Vagina (tissue), 2 donors: ENCODE measurements at regions not wholly inside any gene's neighbourhood (a gene's known extent, or its start where the extent isn't known, plus 50 kb on each side); places are given as distances from the start of the nearest gene placed in this dataset.

Experiments used
- POLR2A ChIP-seq, 2 donors: fragments of 450-650 bp; IDR thresholded peaks; one replicate each; pipeline ENCODE4 v1.6.1; 2017; ENCODE audit warnings: antibody characterized with exemption in 2 of 2, mild to moderate bottlenecking in 2 of 2, moderate library complexity in 2 of 2
- POLR2AphosphoS5 ChIP-seq, 2 donors: sonication (generic); formaldehyde crosslinking; IDR thresholded peaks; one replicate each; pipeline ENCODE4 v1.9.0; 2017; ENCODE audit warnings: antibody characterized with exemption in 2 of 2, mild to moderate bottlenecking in 2 of 2, low read depth in 1 of 2; ENCODE audit not compliant: insufficient read depth in 1 of 2
- TF ChIP-seq, protein P1 (sequence below), 3 experiments: fragments of 450-650 bp in 2 of 3; fragments of 200-600 bp in 1 of 3; sonication (generic) in 1 of 3; IDR thresholded peaks; one replicate each; pipeline ENCODE4 v1.5.1; 2017 to 2019; ENCODE audit warnings: antibody characterized with exemption in 3 of 3, mild to moderate bottlenecking in 2 of 3, moderate library complexity in 2 of 3

- no peak for TF ChIP-seq POLR2AphosphoS5 (IDR thresholded peaks at IDR 0.05; ENCODE audit: insufficient read depth in 1 of 2, low read depth in 1 of 2)
- TF ChIP-seq, protein P1, sequence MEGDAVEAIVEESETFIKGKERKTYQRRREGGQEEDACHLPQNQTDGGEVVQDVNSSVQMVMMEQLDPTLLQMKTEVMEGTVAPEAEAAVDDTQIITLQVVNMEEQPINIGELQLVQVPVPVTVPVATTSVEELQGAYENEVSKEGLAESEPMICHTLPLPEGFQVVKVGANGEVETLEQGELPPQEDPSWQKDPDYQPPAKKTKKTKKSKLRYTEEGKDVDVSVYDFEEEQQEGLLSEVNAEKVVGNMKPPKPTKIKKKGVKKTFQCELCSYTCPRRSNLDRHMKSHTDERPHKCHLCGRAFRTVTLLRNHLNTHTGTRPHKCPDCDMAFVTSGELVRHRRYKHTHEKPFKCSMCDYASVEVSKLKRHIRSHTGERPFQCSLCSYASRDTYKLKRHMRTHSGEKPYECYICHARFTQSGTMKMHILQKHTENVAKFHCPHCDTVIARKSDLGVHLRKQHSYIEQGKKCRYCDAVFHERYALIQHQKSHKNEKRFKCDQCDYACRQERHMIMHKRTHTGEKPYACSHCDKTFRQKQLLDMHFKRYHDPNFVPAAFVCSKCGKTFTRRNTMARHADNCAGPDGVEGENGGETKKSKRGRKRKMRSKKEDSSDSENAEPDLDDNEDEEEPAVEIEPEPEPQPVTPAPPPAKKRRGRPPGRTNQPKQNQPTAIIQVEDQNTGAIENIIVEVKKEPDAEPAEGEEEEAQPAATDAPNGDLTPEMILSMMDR (IDR thresholded peaks at IDR 0.05): no peak
- no peak for TF ChIP-seq POLR2A (IDR thresholded peaks at IDR 0.05)
Measured at GRCh38 chr4:121551881-121552280, 144.9 kb downstream of the ANXA5 start.
